HepG2 (cell line): ENCODE measurements at regions not wholly inside any gene's neighbourhood (a gene's known extent, or its start where the extent isn't known, plus 50 kb on each side); places are given as distances from the start of the nearest gene placed in this dataset.

ENCODE experiments used
- ATAC-seq: fragments of 200-7000 bp; cut with Tn5 transposase; 3 replicates; pipeline ENCODE4 v1.9.1; 2020; ENCODE audit warnings: mild to moderate bottlenecking, moderate library complexity
- BruUV-seq: library from RNA; stranded (reverse); fragments of 400-500 nt; replicated peaks from 2 replicates; lab custom pipeline; 2021; lab: Mats Ljungman, UMichigan
- CTCF ChIA-PET: fragments of 300-600 bp; formaldehyde crosslinking; extraction: SDS; loops from one replicate; lab custom pipeline; 2021; ENCODE audit warnings: low total read pairs, inconsistent platforms, low intra/inter-chr PET ratio; lab: Yijun Ruan, JAX
- POLR2A ChIA-PET: fragments of 350-600 bp; sonication (Branson Sonifier 250); formaldehyde crosslinking; loops from one replicate; lab custom pipeline; 2020; ENCODE audit warnings: antibody characterized with exemption, inconsistent platforms; lab: Yijun Ruan, JAX
- DNase-seq: peaks from one replicate; pipeline ENCODE4 v3.0.0-alpha.2; 2015; ENCODE audit warnings: low spot score
- FAIRE-seq: peaks from 3 replicates; lab custom pipeline; 2011; peaks lifted over from hg19 to GRCh38; lab: Jason Lieb, UNC
- H2AFZ ChIP-seq: one replicate; pipeline ENCODE4 v1.6.1; 2011; ENCODE audit warnings: low read length, inconsistent platforms
- H3K27ac ChIP-seq: fragments of 300-600 bp; 3 replicates; pipeline ENCODE4 v1.8.0; 2011; ENCODE audit warnings: mixed run types, mild to moderate bottlenecking, mixed read lengths, low read length, inconsistent platforms; ENCODE audit not compliant: insufficient read depth; ENCODE audit errors: extremely low read length
- H3K27me3 ChIP-seq, 2 experiments: fragments of 200-600 bp in 1 of 2; 2 replicates in 1 of 2; 3 replicates in 1 of 2; pipeline versions ENCODE4 v1.6.0 to v1.8.0; 2011; ENCODE audit warnings: low read length in 2 of 2, mild to moderate bottlenecking in 2 of 2, moderate library complexity in 2 of 2, inconsistent platforms in 1 of 2; ENCODE audit not compliant: insufficient read depth in 2 of 2, control insufficient read depth in 1 of 2
- H3K36me3 ChIP-seq, 2 experiments: fragments of 200-600 bp in 1 of 2; replicated peaks in 1 of 2; 2 replicates in 1 of 2; 3 replicates in 1 of 2; pipeline versions ENCODE4 v1.5.1 to v1.8.0; 2011; ENCODE audit warnings: low read length in 2 of 2, inconsistent platforms in 1 of 2; ENCODE audit not compliant: insufficient read depth in 2 of 2, control insufficient read depth in 1 of 2
- H3K4me1 ChIP-seq: 2 replicates; pipeline ENCODE4 v1.5.1; 2012; ENCODE audit warnings: low read length, inconsistent platforms; ENCODE audit not compliant: insufficient read depth
- H3K4me2 ChIP-seq: 2 replicates; pipeline ENCODE4 v1.6.0; 2011; ENCODE audit warnings: low read depth, low read length, inconsistent platforms
- H3K4me3 ChIP-seq, 3 experiments: fragments of 200-600 bp in 1 of 3; sonication (generic), shearing (Covaris generic) in 1 of 3; replicated peaks in 1 of 3; 2 replicates each; pipeline ENCODE4 v1.5.1; 2011 to 2016; ENCODE audit warnings: low read length in 3 of 3, inconsistent platforms in 2 of 3, low read depth in 2 of 3, mild to moderate bottlenecking in 2 of 3, control low read depth in 1 of 3, mixed read lengths in 1 of 3; ENCODE audit not compliant: insufficient read depth in 1 of 3
- H3K79me2 ChIP-seq: one replicate; pipeline ENCODE4 v1.6.1; 2011; ENCODE audit warnings: low read length, inconsistent platforms; ENCODE audit not compliant: insufficient read depth
- H3K9ac ChIP-seq: 2 replicates; pipeline ENCODE4 v1.6.0; 2011; ENCODE audit warnings: mild to moderate bottlenecking, low read depth, low read length, inconsistent platforms; ENCODE audit not compliant: insufficient read depth
- H3K9me3 ChIP-seq: 2 replicates; pipeline ENCODE4 v1.5.1; 2012; ENCODE audit warnings: mild to moderate bottlenecking, low read length
- H4K20me1 ChIP-seq: 2 replicates; pipeline ENCODE4 v1.6.0; 2011; ENCODE audit warnings: inconsistent platforms, mild to moderate bottlenecking, low read length, moderate library complexity; ENCODE audit not compliant: insufficient read depth
- FOXA1 ChIP-seq, 2 experiments: fragments of 450-650 bp in 1 of 2; sonication (generic) in 1 of 2; formaldehyde crosslinking in 1 of 2; IDR thresholded peaks; 2 replicates each; pipeline versions ENCODE4 v1.4.0 to v1.6.1; 2016 to 2020; ENCODE audit warnings: missing genetic modification reagents in 1 of 2
- FOXM1 ChIP-seq: sonication (generic); formaldehyde crosslinking; IDR thresholded peaks from 2 replicates; pipeline ENCODE4 v1.5.0; 2020; ENCODE audit warnings: missing genetic modification reagents
- GFI1 ChIP-seq: sonication (generic); formaldehyde crosslinking; IDR thresholded peaks from 2 replicates; pipeline ENCODE4 v1.5.0; 2020; ENCODE audit warnings: missing genetic modification reagents, mild to moderate bottlenecking, borderline replicate concordance
- MAFG ChIP-seq: sonication (generic); formaldehyde crosslinking; IDR thresholded peaks from 2 replicates; pipeline ENCODE4 v1.5.1; 2020; ENCODE audit warnings: mild to moderate bottlenecking, missing genetic modification reagents
- MATR3 ChIP-seq: sonication (generic); formaldehyde crosslinking; IDR thresholded peaks from 2 replicates; pipeline ENCODE4 v1.4.0; 2020; ENCODE audit warnings: missing genetic modification reagents
- NR2C2 ChIP-seq: sonication (generic); formaldehyde crosslinking; IDR thresholded peaks from 2 replicates; pipeline ENCODE4 v1.4.0; 2020; ENCODE audit warnings: missing genetic modification reagents, mild to moderate bottlenecking, moderate library complexity, borderline replicate concordance
- NR3C1 ChIP-seq: sonication (generic); formaldehyde crosslinking; IDR thresholded peaks from 2 replicates; pipeline ENCODE4 v1.4.0; 2020; ENCODE audit warnings: missing genetic modification reagents
- SOX5 ChIP-seq: IDR thresholded peaks from 2 replicates; pipeline ENCODE4 v1.6.1; 2016; ENCODE audit warnings: borderline replicate concordance
- ZBTB49 ChIP-seq: sonication (generic); formaldehyde crosslinking; IDR thresholded peaks from 2 replicates; pipeline ENCODE4 v1.4.0; 2020; ENCODE audit warnings: missing genetic modification reagents, borderline replicate concordance
- ZFY ChIP-seq: sonication (generic); formaldehyde crosslinking; IDR thresholded peaks from 2 replicates; pipeline ENCODE4 v1.4.0; 2020; ENCODE audit warnings: missing genetic modification reagents
- ZNF101 ChIP-seq: sonication (generic); formaldehyde crosslinking; IDR thresholded peaks from 2 replicates; pipeline ENCODE4 v1.4.0; 2020; ENCODE audit warnings: mild to moderate bottlenecking, low read depth, missing genetic modification reagents, borderline replicate concordance
- ZNF550 ChIP-seq: sonication (generic); formaldehyde crosslinking; IDR thresholded peaks from 2 replicates; pipeline ENCODE4 v1.4.0; 2020; ENCODE audit warnings: mild to moderate bottlenecking, missing genetic modification reagents, borderline replicate concordance
- ZNF556 ChIP-seq: sonication (generic); formaldehyde crosslinking; IDR thresholded peaks from 2 replicates; pipeline ENCODE4 v1.4.0; 2020; ENCODE audit warnings: mild to moderate bottlenecking, missing genetic modification reagents, borderline replicate concordance
- ZNF629 ChIP-seq: sonication (generic); formaldehyde crosslinking; conservative IDR thresholded peaks from 2 replicates; pipeline ENCODE4 v1.5.0; 2020; ENCODE audit warnings: missing genetic modification reagents
- ZNF687 ChIP-seq: sonication (generic); formaldehyde crosslinking; IDR thresholded peaks from 2 replicates; pipeline ENCODE4 v1.5.1; 2020; ENCODE audit warnings: mild to moderate bottlenecking, missing genetic modification reagents, moderate library complexity
- WGBS: methylation state at CpG from one replicate; pipeline ENCODE4 v1.1.6; 2017; ENCODE audit warnings: low lambda C conversion rate; 5-methylcytosine and 5-hydroxymethylcytosine counted together
- in situ Hi-C: cut with HindIII; loops from 2 replicates; pipeline ENCODE4 v1.10.0; 2017; ENCODE audit warnings: low pct_unique_long_range_greater_than_20kb; ENCODE audit not compliant: extremely low pct_ligation_motif_present
- intact Hi-C: fragments of 100-400 bp; cut with micrococcal nuclease; formaldehyde crosslinking; loops from one replicate; pipeline ENCODE4 v1.10.0; 2022; ENCODE audit not compliant: unreplicated experiment

GRCh38 chr3:29195056-29195455, 85.8 kb upstream of the RBMS3 start:
- 17% methylated on average over 3 of the region's 3 CpGs for WGBS
- no peaks in the 10 kb centered on the region for H3K79me2 ChIP-seq
- POLR2A ChIA-PET = no interaction called here
- H3K9me3 ChIP-seq = peaks cover 25% of the 10 kb centered on the region
- no peaks in the 10 kb centered on the region for H3K36me3 ChIP-seq
- no peak overlapping the region for H3K9ac ChIP-seq
- ATAC-seq = no peak
- no peak for DNase-seq
- intact Hi-C loops (no loop called here), in situ Hi-C loops (no loop called here)
- no peak for TF ChIP-seq ZNF629
- TF ChIP-seq SOX5 (CRISPR knock-in tag) = no peak
- no peak for TF ChIP-seq ZNF550
- no peak for TF ChIP-seq ZFY (CRISPR knock-in tag)
- TF ChIP-seq ZBTB49 = no peak
- no peak for TF ChIP-seq GFI1 (CRISPR knock-in tag)
- no peak overlapping the region for H3K27ac ChIP-seq
- no peak for FAIRE-seq
- CTCF ChIA-PET = no interaction called here
- no peak overlapping the region for H2AFZ ChIP-seq
- no TSS peak for BruUV-seq
- no peaks in the 10 kb centered on the region for H4K20me1 ChIP-seq
- no peaks in the 10 kb centered on the region for H3K27me3 ChIP-seq
- no peaks in the 10 kb centered on the region for H3K4me1 ChIP-seq
- H3K4me2 ChIP-seq = no peak overlapping the region
- no peak overlapping the region for H3K4me3 ChIP-seq

GRCh38 chr3:29201604-29202003, 79.3 kb upstream of the RBMS3 start:
- H3K9ac ChIP-seq = no peak overlapping the region
- ATAC-seq = no peak
- TF ChIP-seq FOXM1 (CRISPR knock-in tag) (no peak), ZNF687 (CRISPR knock-in tag) (no peak), NR2C2 (CRISPR knock-in tag) (no peak), MATR3 (CRISPR knock-in tag) (no peak), MAFG (CRISPR knock-in tag) (no peak), FOXA1 (IDR thresholded peaks at IDR 0.05) (no peak), FOXA1 (CRISPR knock-in tag; IDR thresholded peaks at IDR 0.05) (no peak), NR3C1 (CRISPR knock-in tag) (no peak), ZNF556 (CRISPR knock-in tag) (no peak), ZNF101 (CRISPR knock-in tag) (no peak)

More at GRCh38 chr3:29201604-29202003, 79.3 kb upstream of the RBMS3 start:
- in situ Hi-C loops = no loop called here
- Histone ChIP-seq H3K27me3 (no peaks in the 10 kb centered on the region), H2AFZ (no peak overlapping the region), H3K27ac (no peak overlapping the region), H3K4me3 (no peak overlapping the region), H3K36me3 (no peaks in the 10 kb centered on the region), H3K79me2 (no peaks in the 10 kb centered on the region), H3K9me3 (peaks cover 5% of the 10 kb centered on the region; the same call in 1 of the 2 replicates), H3K4me1 (no peaks in the 10 kb centered on the region), H4K20me1 (no peaks in the 10 kb centered on the region), H3K4me2 (no peak overlapping the region)
- BruUV-seq = no TSS peak
- DNase-seq (no peak), FAIRE-seq (no peak)
- intact Hi-C loops = no loop called here
- 0% methylated on average over 1 of the region's 1 CpG for WGBS
- CTCF ChIA-PET = no interaction called here
- POLR2A ChIA-PET = no interaction called here
